Mesenchymal stem cell (in vitro differentiated cells and primary cell): ENCODE measurements at regions not wholly inside any gene's neighbourhood (a gene's known extent, or its start where the extent isn't known, plus 50 kb on each side); places are given as distances from the start of the nearest gene placed in this dataset.
"Not testable (repeated sequence)": the region's sequence is repeated elsewhere in the genome, so short reads cannot be mapped to it uniquely, and the experiment has no call there.

Experiments
- DNase-seq: peaks from one replicate; pipeline ENCODE4 v3.0.0-alpha.2; 2013
- H2AFZ ChIP-seq: one replicate; pipeline ENCODE4 v1.6.1; 2013; ENCODE audit warnings: low read depth, mild to moderate bottlenecking, control low read depth, inconsistent platforms, low read length, moderate library complexity
- H2AK5ac ChIP-seq: 2 replicates; pipeline ENCODE4 v1.6.1; 2013; ENCODE audit warnings: low read length, moderate library complexity, mild to moderate bottlenecking, inconsistent platforms; ENCODE audit not compliant: severe bottlenecking
- H2BK120ac ChIP-seq: one replicate; pipeline ENCODE4 v1.6.1; 2013; ENCODE audit warnings: low read depth, mild to moderate bottlenecking, inconsistent platforms, low read length, moderate library complexity
- H2BK12ac ChIP-seq, 2 experiments: one replicate each; pipeline ENCODE4 v1.6.1; 2013; ENCODE audit warnings: inconsistent platforms in 2 of 2, low read length in 2 of 2, mild to moderate bottlenecking in 2 of 2, moderate library complexity in 2 of 2, control low read depth in 1 of 2
- H2BK15ac ChIP-seq: one replicate; pipeline ENCODE4 v1.6.1; 2013; ENCODE audit warnings: mild to moderate bottlenecking, low read depth, inconsistent platforms; ENCODE audit not compliant: poor library complexity, severe bottlenecking
- H2BK5ac ChIP-seq: 2 replicates; pipeline ENCODE4 v1.6.1; 2013; ENCODE audit warnings: low read depth, mild to moderate bottlenecking, low read length, control low read depth, inconsistent platforms; ENCODE audit not compliant: poor library complexity, severe bottlenecking
- H3K14ac ChIP-seq, 2 experiments: one replicate each; pipeline ENCODE4 v1.6.1; 2013; ENCODE audit warnings: inconsistent platforms in 2 of 2, low read length in 2 of 2, control low read depth in 1 of 2, mild to moderate bottlenecking in 1 of 2, moderate library complexity in 1 of 2
- H3K18ac ChIP-seq, 2 experiments: one replicate each; pipeline ENCODE4 v1.6.1; 2013; ENCODE audit warnings: inconsistent platforms in 2 of 2, low read length in 2 of 2, control low read depth in 1 of 2, low read depth in 1 of 2, mild to moderate bottlenecking in 1 of 2
- H3K23ac ChIP-seq, 2 experiments: one replicate each; pipeline ENCODE4 v1.6.1; 2013; ENCODE audit warnings: inconsistent platforms in 2 of 2, low read length in 2 of 2, mild to moderate bottlenecking in 2 of 2, moderate library complexity in 2 of 2, control low read depth in 1 of 2
- H3K27ac ChIP-seq: 2 replicates; pipeline ENCODE4 v1.5.1; 2013; ENCODE audit warnings: mild to moderate bottlenecking, moderate library complexity, low read length, control low read depth, inconsistent platforms; ENCODE audit not compliant: poor library complexity, severe bottlenecking
- H3K27me3 ChIP-seq, 2 experiments: 2 replicates each; pipeline versions ENCODE4 v1.6.1 to v1.7.0; 2013; ENCODE audit warnings: low read length in 2 of 2, mild to moderate bottlenecking in 2 of 2, moderate library complexity in 2 of 2, control low read depth in 1 of 2, inconsistent platforms in 1 of 2; ENCODE audit not compliant: control insufficient read depth in 1 of 2, insufficient read depth in 1 of 2
- H3K36me3 ChIP-seq, 2 experiments: 2 replicates each; pipeline versions ENCODE4 v1.6.1 to v1.7.0; 2013; ENCODE audit warnings: low read length in 2 of 2, control low read depth in 1 of 2, inconsistent platforms in 1 of 2, low read depth in 1 of 2, mild to moderate bottlenecking in 1 of 2; ENCODE audit not compliant: insufficient read depth in 2 of 2, control insufficient read depth in 1 of 2
- H3K4ac ChIP-seq, 2 experiments: one replicate each; pipeline ENCODE4 v1.6.1; 2013; ENCODE audit warnings: inconsistent platforms in 2 of 2, low read length in 2 of 2, mild to moderate bottlenecking in 2 of 2, moderate library complexity in 2 of 2, control low read depth in 1 of 2, low read depth in 1 of 2
- H3K4me1 ChIP-seq: 2 replicates; pipeline ENCODE4 v1.6.1; 2013; ENCODE audit warnings: low read depth, low read length, control low read depth; ENCODE audit not compliant: control insufficient read depth, insufficient read depth
- H3K4me2 ChIP-seq: 2 replicates; pipeline ENCODE4 v1.6.1; 2013; ENCODE audit warnings: low read length, mild to moderate bottlenecking, inconsistent platforms; ENCODE audit not compliant: poor library complexity, severe bottlenecking
- H3K4me3 ChIP-seq, 2 experiments: 2 replicates each; pipeline versions ENCODE4 v1.5.1 to v1.7.0; 2013; ENCODE audit warnings: low read length in 2 of 2, mild to moderate bottlenecking in 2 of 2, control low read depth in 1 of 2, low read depth in 1 of 2; ENCODE audit not compliant: insufficient read depth in 1 of 2
- H3K79me1 ChIP-seq: replicated peaks from 2 replicates; pipeline ENCODE4 v1.6.1; 2013; ENCODE audit warnings: mild to moderate bottlenecking, control low read depth, low read length, inconsistent platforms; ENCODE audit not compliant: poor library complexity, severe bottlenecking
- H3K9ac ChIP-seq: 2 replicates; pipeline ENCODE4 v1.7.0; 2013; ENCODE audit warnings: mild to moderate bottlenecking, low read length, moderate library complexity
- H3K9me3 ChIP-seq: 2 replicates; pipeline ENCODE4 v1.7.0; 2013; ENCODE audit warnings: mild to moderate bottlenecking, low read length; ENCODE audit not compliant: control insufficient read depth
- H4K8ac ChIP-seq: one replicate; pipeline ENCODE4 v1.6.1; 2013; ENCODE audit warnings: inconsistent platforms, mild to moderate bottlenecking, low read length, moderate library complexity
- H4K91ac ChIP-seq: one replicate; pipeline ENCODE4 v1.6.1; 2013; ENCODE audit warnings: mild to moderate bottlenecking, low read length, inconsistent platforms
- WGBS: methylation state at CpG from one replicate; pipeline ENCODE4 v1.1.7; 2013; ENCODE audit warnings: mixed read lengths; 5-methylcytosine and 5-hydroxymethylcytosine counted together

DNA sequence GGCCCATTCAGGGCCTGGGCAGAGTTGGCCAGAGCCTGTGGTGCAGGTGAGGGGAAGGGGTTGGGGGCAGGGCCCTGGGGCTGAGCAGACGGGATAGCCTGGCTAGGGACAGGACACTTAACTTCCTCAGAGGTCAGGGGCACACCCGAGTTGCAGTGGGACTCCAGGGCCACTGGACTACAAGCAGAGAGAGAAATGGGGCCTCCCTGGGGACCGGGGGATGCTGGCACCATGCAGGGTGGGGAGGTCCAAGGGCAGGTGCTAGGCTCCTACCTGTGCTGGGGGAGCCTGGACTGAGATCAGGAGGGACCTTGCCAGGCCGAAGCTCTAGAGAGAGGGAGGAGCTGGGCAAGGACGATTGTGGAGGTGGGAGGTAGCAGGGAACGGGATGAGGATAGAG, 222.3 kb downstream of the TMEM121 start:
- not testable (repeated sequence) for DNase-seq, H3K79me1 ChIP-seq, H3K9me3 ChIP-seq, H2AFZ ChIP-seq, H3K4me3 ChIP-seq, H4K91ac ChIP-seq, H3K9ac ChIP-seq, H3K23ac ChIP-seq, H2BK120ac ChIP-seq, H3K4ac ChIP-seq, H2BK5ac ChIP-seq, H3K27me3 ChIP-seq, H2BK12ac ChIP-seq, H3K4me1 ChIP-seq, H3K27ac ChIP-seq, H3K14ac ChIP-seq, H2BK15ac ChIP-seq, H2AK5ac ChIP-seq, H3K36me3 ChIP-seq, H3K18ac ChIP-seq, H3K4me2 ChIP-seq, H4K8ac ChIP-seq
- 35% methylated on average over 6 of the region's 6 CpGs for WGBS

DNA sequence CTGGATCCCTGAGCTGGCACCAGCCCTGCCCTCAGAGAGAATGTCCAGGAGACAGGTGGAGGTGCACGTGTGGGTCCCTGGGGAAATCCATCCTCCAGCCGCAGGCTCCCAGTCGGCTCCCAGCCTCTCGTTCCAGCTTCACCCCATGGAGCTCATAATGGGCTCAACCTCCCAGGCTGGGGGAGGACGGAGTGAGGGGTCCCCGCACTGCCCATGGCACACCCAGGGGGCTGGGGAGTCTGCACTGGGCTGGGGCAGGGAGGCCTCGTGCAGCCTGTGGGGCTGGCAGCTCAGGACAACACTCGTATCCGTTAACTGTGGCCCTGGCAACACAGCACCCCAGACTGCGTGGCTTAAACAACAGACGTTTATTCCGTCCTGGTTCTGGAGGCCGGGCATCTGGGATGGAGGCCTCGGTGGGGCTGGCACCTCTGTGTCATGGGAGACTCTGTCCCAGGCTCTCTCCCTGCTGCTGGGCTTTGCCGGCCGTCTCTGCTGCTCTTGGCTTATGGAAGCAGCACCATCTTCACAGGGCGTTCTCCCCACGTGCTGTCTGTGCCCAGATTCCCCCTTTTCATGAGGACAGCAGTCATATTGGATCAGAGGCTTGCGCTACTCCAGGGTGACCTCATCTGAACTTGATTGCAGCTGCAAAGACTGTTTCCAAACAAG, 223.6 kb downstream of the TMEM121 start:
- not testable (repeated sequence) for H3K4ac ChIP-seq, H3K4me2 ChIP-seq, H3K23ac ChIP-seq, H2BK5ac ChIP-seq, H4K91ac ChIP-seq, H4K8ac ChIP-seq, H3K9me3 ChIP-seq, H3K27ac ChIP-seq, H3K14ac ChIP-seq, H3K9ac ChIP-seq, H3K18ac ChIP-seq, H3K79me1 ChIP-seq, H2AK5ac ChIP-seq, H3K4me3 ChIP-seq, H3K27me3 ChIP-seq, H2BK15ac ChIP-seq, H2AFZ ChIP-seq, H3K36me3 ChIP-seq, H2BK12ac ChIP-seq, DNase-seq, H3K4me1 ChIP-seq, H2BK120ac ChIP-seq
- WGBS = 67% methylated on average over 12 of the region's 19 CpGs

- not testable (repeated sequence) for H3K14ac ChIP-seq, H3K18ac ChIP-seq, H3K9me3 ChIP-seq, H2AFZ ChIP-seq, H3K36me3 ChIP-seq, H2BK120ac ChIP-seq, H4K8ac ChIP-seq, DNase-seq, H3K27me3 ChIP-seq, H3K4me3 ChIP-seq, H3K79me1 ChIP-seq, H3K4me2 ChIP-seq, H3K4me1 ChIP-seq, H4K91ac ChIP-seq, H2BK12ac ChIP-seq, H2BK5ac ChIP-seq, H3K27ac ChIP-seq, H3K4ac ChIP-seq, H2AK5ac ChIP-seq, H3K23ac ChIP-seq, H3K9ac ChIP-seq, H2BK15ac ChIP-seq
- WGBS = 82% methylated on average over 17 of the region's 18 CpGs
Measured at GRCh38 chr14:105751291-105751751, 224.9 kb downstream of the TMEM121 start.

- 87% methylated on average over 2 of the region's 7 CpGs for WGBS
- not testable (repeated sequence) for H3K9ac ChIP-seq, H3K4me3 ChIP-seq
Measured at GRCh38 chr14:105752420-105752819, 226.0 kb downstream of the TMEM121 start.

More at GRCh38 chr14:105752420-105752819, 226.0 kb downstream of the TMEM121 start:
- not testable (repeated sequence) for H2AFZ ChIP-seq, H3K4me1 ChIP-seq, H3K18ac ChIP-seq, H3K9me3 ChIP-seq, H2BK12ac ChIP-seq, H3K4me2 ChIP-seq, H4K91ac ChIP-seq, H2BK120ac ChIP-seq, DNase-seq, H3K4ac ChIP-seq, H4K8ac ChIP-seq, H3K27ac ChIP-seq, H3K79me1 ChIP-seq, H2AK5ac ChIP-seq, H2BK15ac ChIP-seq, H3K14ac ChIP-seq, H3K23ac ChIP-seq, H3K27me3 ChIP-seq, H2BK5ac ChIP-seq, H3K36me3 ChIP-seq
